ENCODE measurements at regions not wholly inside any gene's neighbourhood (a gene's known extent, or its start where the extent isn't known, plus 50 kb on each side); places are given as distances from the start of the nearest gene placed in this dataset.

- DNase-seq (ENCODE audit: low read depth): no peak
Observed at GRCh38 chr4:98765771-98766170, 107.4 kb upstream of the TSPAN5 start.

- DNase-seq (ENCODE audit: low read depth): no peak
Observed at GRCh38 chr4:98758182-98758581, 99.8 kb upstream of the TSPAN5 start.

- DNase-seq (ENCODE audit: low read depth): no peak
Observed at GRCh38 chr4:98754736-98755135, 96.3 kb upstream of the TSPAN5 start.

- DNase-seq (ENCODE audit: low read depth): no peak
Observed at GRCh38 chr4:98749206-98749605, 90.8 kb upstream of the TSPAN5 start.

- DNase-seq (ENCODE audit: low read depth): no peak
Observed at GRCh38 chr4:98748609-98749008, 90.2 kb upstream of the TSPAN5 start.

- no peak for DNase-seq (ENCODE audit: low read depth)
Observed at GRCh38 chr4:98747393-98748091, 89.1 kb upstream of the TSPAN5 start.

GRCh38 chr4:98746936-98747335, 88.5 kb upstream of the TSPAN5 start:
- no peak for DNase-seq (ENCODE audit: low read depth)

GRCh38 chr4:98746530-98746929, 88.1 kb upstream of the TSPAN5 start:
- no peak for DNase-seq (ENCODE audit: low read depth)

- no peak for DNase-seq (ENCODE audit: low read depth)
Observed at GRCh38 chr4:98745366-98745765, 87.0 kb upstream of the TSPAN5 start.

- no peak for DNase-seq (ENCODE audit: low read depth)
Observed at GRCh38 chr4:98744372-98745150, 86.2 kb upstream of the TSPAN5 start.

- no peak for DNase-seq (ENCODE audit: low read depth)
Observed at GRCh38 chr4:98741952-98742351, 83.5 kb upstream of the TSPAN5 start.

- no peak for DNase-seq (ENCODE audit: low read depth)
Observed at GRCh38 chr4:98739751-98740150, 81.3 kb upstream of the TSPAN5 start.

GRCh38 chr4:98733601-98734000, 75.2 kb upstream of the TSPAN5 start:
- DNase-seq (ENCODE audit: low read depth): no peak

GRCh38 chr4:98728871-98729270, 70.5 kb upstream of the TSPAN5 start:
- DNase-seq (ENCODE audit: low read depth): no peak

- DNase-seq (ENCODE audit: low read depth): no peak
Observed at GRCh38 chr4:98728433-98728832, 70.0 kb upstream of the TSPAN5 start.

- no peak for DNase-seq (ENCODE audit: low read depth)
Observed at GRCh38 chr4:98722000-98722399, 63.6 kb upstream of the TSPAN5 start.

- DNase-seq (ENCODE audit: low read depth): no peak
Observed at GRCh38 chr4:98720871-98721480, 62.6 kb upstream of the TSPAN5 start.

- DNase-seq (ENCODE audit: low read depth): no peak
Observed at GRCh38 chr4:98716796-98717195, 58.4 kb upstream of the TSPAN5 start.

GRCh38 chr4:98712607-98713006, 54.2 kb upstream of the TSPAN5 start:
- DNase-seq (ENCODE audit: low read depth): no peak

- DNase-seq (ENCODE audit: low read depth): no peak
Observed at GRCh38 chr4:98711526-98711925, 53.1 kb upstream of the TSPAN5 start.

GRCh38 chr4:98710831-98711230, 52.4 kb upstream of the TSPAN5 start:
- no peak for DNase-seq (ENCODE audit: low read depth)

Data from stimulated activated CD8-positive, alpha-beta memory T cell treated with anti-CD3 and anti-CD28 coated beads, Interleukin-4, amount 100 ng/mL, for 24 hours (primary cell).